CD4-positive, alpha-beta T cell treated with Interleukin-6 at 100 ng/mL for 8 hours (primary cell): ENCODE measurements at regions not wholly inside any gene's neighbourhood (a gene's known extent, or its start where the extent isn't known, plus 50 kb on each side); places are given as distances from the start of the nearest gene placed in this dataset.
"Not testable (repeated sequence)": the region's sequence is repeated elsewhere in the genome, so short reads cannot be mapped to it uniquely, and the experiment has no call there.

Source experiments
- DNase-seq: peaks from one replicate; pipeline ENCODE4 v3.0.0-alpha.2; 2020; ENCODE audit warnings: mixed read lengths, low spot score

DNA sequence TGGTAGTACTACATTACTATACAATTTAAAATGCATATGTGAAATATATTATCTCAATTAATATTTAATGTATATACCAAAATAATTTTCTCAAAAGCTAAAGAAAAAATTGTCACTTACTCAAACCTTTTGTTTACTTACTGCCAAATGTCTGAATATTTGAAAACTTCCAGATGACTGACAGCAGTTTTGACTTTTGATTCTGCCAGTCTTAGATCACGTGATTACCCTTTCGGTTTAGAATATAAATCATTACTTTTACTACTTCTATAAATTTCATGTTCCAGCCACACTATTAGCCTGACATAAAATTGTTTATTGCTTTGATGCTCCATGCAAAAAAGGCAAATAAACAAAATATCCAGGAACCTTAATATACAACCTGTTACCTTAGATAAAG, 680.7 kb upstream of the ID4 start:
- DNase-seq: no peak

GRCh38 chr6:19157486-19157885, 679.7 kb upstream of the ID4 start:
- DNase-seq: no peak

DNA sequence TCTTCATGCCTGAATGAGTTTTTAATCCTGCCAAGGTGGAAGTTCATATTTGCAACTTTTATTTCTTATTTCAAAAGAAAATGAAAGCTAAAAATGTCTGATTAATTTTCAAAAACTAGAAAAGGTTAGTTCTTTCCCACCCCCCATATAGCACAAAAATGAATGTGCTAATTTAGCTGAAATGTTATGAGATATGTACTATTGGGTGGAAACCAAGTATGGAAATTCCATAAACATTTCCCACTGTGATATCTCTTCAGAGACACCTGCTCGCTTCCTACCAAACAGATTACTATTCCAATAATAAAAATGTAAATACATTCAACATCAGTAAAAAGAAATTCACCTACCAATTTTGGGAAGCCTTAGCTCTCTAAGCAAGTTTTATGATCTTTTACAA, 678.6 kb upstream of the ID4 start:
- no peak for DNase-seq

- no peak for DNase-seq
These were observed 678.1 kb upstream of the ID4 start for GRCh38 chr6:19159089-19159488.

GRCh38 chr6:19159561-19159960, 677.6 kb upstream of the ID4 start:
- DNase-seq: no peak

- DNase-seq: no peak
These were observed 677.0 kb upstream of the ID4 start for GRCh38 chr6:19160081-19160730.

DNA sequence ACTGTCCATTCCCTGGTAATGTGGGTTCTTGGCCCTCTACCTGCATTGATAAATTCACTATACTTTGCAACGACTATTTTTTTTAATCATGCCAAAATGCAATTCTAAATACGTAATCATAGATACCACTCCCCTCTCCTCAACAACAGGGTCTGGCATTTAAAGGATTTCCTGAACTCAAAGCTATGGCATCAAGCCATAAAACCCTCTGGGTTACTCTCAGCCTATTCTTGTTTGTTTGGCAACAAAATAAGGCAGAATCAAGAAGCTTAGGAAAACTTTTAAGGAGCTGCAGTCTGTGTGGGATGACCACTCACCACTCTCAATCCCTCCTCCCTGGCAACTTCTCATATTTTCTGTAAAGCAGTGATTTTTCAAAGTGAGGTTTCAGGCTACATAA, 669.9 kb upstream of the ID4 start:
- DNase-seq: no peak

DNA sequence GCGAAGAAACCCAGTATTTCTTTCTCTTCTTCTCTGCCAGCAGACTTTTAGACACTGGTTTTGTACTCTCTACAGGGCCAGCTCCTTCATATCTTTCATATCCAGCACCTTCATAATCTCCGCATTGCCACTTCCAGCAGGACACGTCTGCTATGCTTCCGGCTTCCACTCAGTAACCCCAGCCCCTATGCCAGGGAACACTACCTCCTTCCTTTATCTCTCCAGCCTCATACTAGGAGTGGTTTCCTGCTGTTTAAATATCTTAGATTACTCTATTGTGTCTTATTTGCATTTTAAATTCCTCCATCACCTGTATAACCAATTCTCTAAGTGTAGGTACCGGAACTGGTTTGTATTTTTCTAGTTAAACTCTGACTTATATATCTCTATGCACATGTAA, 667.8 kb upstream of the ID4 start:
- no peak for DNase-seq

DNA sequence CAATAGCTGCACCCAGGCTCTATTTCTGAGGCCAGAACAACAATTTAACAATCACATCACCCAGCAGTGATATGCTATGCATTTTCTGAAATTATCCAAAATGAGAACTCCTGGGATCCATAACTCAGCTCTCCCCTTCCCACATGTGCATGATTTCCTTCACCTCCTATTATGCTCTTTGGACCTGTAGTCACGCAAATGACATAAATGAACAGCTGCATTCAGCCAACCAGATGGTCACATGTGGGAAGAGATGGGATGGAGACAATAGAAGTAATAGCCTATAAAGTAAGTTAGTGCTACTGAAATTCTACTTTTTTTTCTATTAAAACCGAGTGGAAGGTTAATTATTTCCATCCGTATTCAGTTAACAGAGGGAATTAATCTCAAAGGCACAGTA, 662.1 kb upstream of the ID4 start:
- DNase-seq: no peak

GRCh38 chr6:19180348-19181072, 656.7 kb upstream of the ID4 start:
- no peak for DNase-seq

GRCh38 chr6:19181211-19181610, 656.0 kb upstream of the ID4 start:
- DNase-seq: no peak

- no peak for DNase-seq
These were observed 643.5 kb upstream of the ID4 start for GRCh38 chr6:19193624-19194023.

DNA sequence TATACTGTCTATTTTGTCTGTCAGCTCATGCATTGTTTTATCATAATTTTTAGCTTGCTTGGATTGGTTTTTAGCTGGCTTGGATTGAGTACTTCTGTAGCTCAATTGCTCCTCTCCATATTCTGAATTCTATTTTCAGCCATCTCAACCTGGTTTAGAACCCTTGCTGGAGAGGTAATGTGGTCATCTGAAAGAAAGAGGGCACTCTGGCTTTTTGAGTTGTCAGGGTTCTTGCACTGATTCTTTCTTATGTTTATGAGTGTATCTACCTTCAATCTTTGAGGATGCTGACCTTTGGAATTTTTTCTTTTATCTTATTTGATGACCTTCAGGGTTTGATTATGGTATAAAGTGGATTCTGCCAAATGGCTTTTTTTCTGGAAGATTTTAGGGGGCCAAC, 632.7 kb upstream of the ID4 start:
- DNase-seq: no peak

DNA sequence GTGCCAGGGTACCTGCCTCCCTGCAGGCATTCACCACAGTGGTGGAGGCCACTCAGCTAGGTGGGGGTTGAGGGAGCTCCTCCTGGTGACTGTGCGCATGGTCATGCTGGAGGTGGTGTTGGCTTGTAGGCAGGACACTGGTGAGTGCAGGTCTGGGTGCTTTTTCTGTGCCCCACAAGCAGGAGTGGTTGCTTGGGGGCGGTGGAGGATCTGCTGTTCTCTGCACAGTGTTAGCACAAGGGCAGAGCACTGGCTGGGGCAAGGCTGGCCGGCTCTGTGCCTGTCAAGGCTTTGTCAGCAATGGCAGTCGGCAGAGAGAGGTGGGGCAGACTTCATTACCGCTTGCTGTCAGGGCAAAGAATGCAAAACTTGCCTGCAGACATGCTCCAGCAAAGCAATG, 632.1 kb upstream of the ID4 start:
- DNase-seq: no peak

GRCh38 chr6:19209202-19209601, 628.0 kb upstream of the ID4 start:
- no peak for DNase-seq

- no peak for DNase-seq
These were observed 626.1 kb upstream of the ID4 start for GRCh38 chr6:19210849-19211590.

GRCh38 chr6:19214231-19214630, 622.9 kb upstream of the ID4 start:
- DNase-seq: no peak

GRCh38 chr6:19219931-19220330, 617.2 kb upstream of the ID4 start:
- DNase-seq: no peak

- no peak for DNase-seq
These were observed 605.1 kb upstream of the ID4 start for GRCh38 chr6:19231878-19232561.

- no peak for DNase-seq
These were observed 591.5 kb upstream of the ID4 start for GRCh38 chr6:19245656-19246055.

DNA sequence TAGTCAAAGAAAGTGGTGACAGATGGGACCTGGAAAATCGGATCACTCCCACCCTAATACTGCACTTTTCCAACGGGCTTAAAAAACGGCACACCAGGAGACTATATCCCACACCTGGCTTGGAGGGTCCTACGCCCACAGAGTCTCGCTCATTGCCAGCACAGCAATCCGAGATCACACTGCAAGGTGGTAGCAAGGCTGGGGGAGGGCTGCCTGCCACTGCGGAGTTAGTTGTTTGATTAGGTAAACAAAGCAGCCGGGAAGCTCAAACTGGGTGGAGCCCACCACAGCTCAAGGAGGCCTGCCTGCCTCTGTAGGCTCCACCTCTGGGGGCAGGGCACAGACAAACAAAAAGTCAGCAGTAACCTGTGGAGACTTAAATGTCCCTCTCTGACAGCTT, 590.0 kb upstream of the ID4 start:
- DNase-seq: not testable (repeated sequence)

GRCh38 chr6:19256123-19256522, 581.0 kb upstream of the ID4 start:
- not testable (repeated sequence) for DNase-seq

DNA sequence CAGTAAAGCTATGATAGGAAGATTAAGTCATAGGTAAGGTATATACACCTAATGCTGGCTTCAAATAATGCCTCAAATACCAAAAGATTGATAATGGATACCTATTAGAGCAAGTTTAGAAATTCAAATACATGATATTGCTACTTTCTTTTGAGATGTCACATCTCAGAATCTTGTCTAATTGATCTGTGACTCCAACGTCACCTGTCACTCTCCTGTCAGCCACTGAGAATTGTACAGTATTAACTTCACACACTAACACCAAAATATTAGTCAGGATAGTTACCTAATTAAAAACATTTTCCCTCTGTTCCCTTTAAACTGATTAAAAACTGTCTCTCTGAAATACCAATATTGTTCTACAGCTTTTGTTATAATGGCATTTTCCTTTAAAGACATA, 575.5 kb upstream of the ID4 start:
- no peak for DNase-seq
